ENCODE measurements at regions not wholly inside any gene's neighbourhood (a gene's known extent, or its start where the extent isn't known, plus 50 kb on each side); places are given as distances from the start of the nearest gene placed in this dataset.

- TF ChIP-seq CTCF (IDR thresholded peaks at IDR 0.05) (no peak), POLR2AphosphoS5 (IDR thresholded peaks at IDR 0.05) (no peak), EP300 (IDR thresholded peaks at IDR 0.05) (no peak), POLR2A (IDR thresholded peaks at IDR 0.05) (no peak)
Observed at GRCh38 chr4:133394971-133395627, 246.0 kb downstream of the PCDH10 start.

Measured in upper lobe of left lung (tissue), 4 donors.